Endodermal cell (in vitro differentiated cells): ENCODE measurements at regions not wholly inside any gene's neighbourhood (a gene's known extent, or its start where the extent isn't known, plus 50 kb on each side); places are given as distances from the start of the nearest gene placed in this dataset.
A peak's percentile ranks its signal among the peaks of the same experiment; 100 is the strongest.

Experiments
- DNase-seq: peaks from one replicate; pipeline ENCODE4 v3.0.0-alpha.2; 2017
- H3K27ac ChIP-seq: 2 replicates; pipeline ENCODE4 v1.5.1; 2013; ENCODE audit warnings: mild to moderate bottlenecking, low read depth, low read length, moderate library complexity
- H3K27me3 ChIP-seq: 2 replicates; pipeline ENCODE4 v1.6.1; 2013; ENCODE audit warnings: mild to moderate bottlenecking, low read length, moderate library complexity; ENCODE audit not compliant: insufficient read depth, control insufficient read depth, poor library complexity, severe bottlenecking
- H3K36me3 ChIP-seq: 2 replicates; pipeline ENCODE4 v1.7.0; 2013; ENCODE audit warnings: mild to moderate bottlenecking, low read length, moderate library complexity; ENCODE audit not compliant: control insufficient read depth, insufficient read depth
- H3K4me1 ChIP-seq: one replicate; pipeline ENCODE4 v1.7.0; 2013; ENCODE audit warnings: low read length; ENCODE audit not compliant: control insufficient read depth, insufficient read depth
- H3K4me3 ChIP-seq: 2 replicates; pipeline ENCODE4 v1.5.1; 2013; ENCODE audit warnings: mild to moderate bottlenecking, low read length, moderate library complexity
- H3K9ac ChIP-seq: 2 replicates; pipeline ENCODE4 v1.6.1; 2013; ENCODE audit warnings: mild to moderate bottlenecking, low read length, moderate library complexity; ENCODE audit not compliant: poor library complexity, severe bottlenecking; ENCODE audit errors: extremely low read depth
- H3K9me3 ChIP-seq: 2 replicates; pipeline ENCODE4 v1.6.1; 2013; ENCODE audit warnings: mild to moderate bottlenecking, low read length, moderate library complexity; ENCODE audit not compliant: control insufficient read depth
- H3K27ac Mint-ChIP-seq: 2 replicates; pipeline ENCODE4 v1.8.0; 2020; ENCODE audit warnings: mixed read lengths
- H3K27me3 Mint-ChIP-seq: 2 replicates; pipeline ENCODE4 v1.8.0; 2021; ENCODE audit warnings: mild to moderate bottlenecking, mixed read lengths; ENCODE audit not compliant: insufficient read depth
- H3K36me3 Mint-ChIP-seq: 2 replicates; pipeline ENCODE4 v1.8.0; 2020; ENCODE audit warnings: low read depth, mixed read lengths
- H3K4me1 Mint-ChIP-seq: 2 replicates; pipeline ENCODE4 v1.8.0; 2020; ENCODE audit warnings: mixed read lengths
- H3K4me3 Mint-ChIP-seq: 2 replicates; pipeline ENCODE4 v1.8.0; 2020; ENCODE audit warnings: mild to moderate bottlenecking, moderate library complexity, mixed read lengths
- H3K9me3 Mint-ChIP-seq: 2 replicates; pipeline ENCODE4 v1.8.0; 2020; ENCODE audit warnings: mild to moderate bottlenecking, mixed read lengths
- WGBS, 2 experiments: methylation state at CpG; one replicate each; pipeline versions ENCODE4 v1.1.5 to v1.1.7; 2013; ENCODE audit warnings: missing lambda C conversion rate in 2 of 2, mixed read lengths in 1 of 2; ENCODE audit not compliant: insufficient coverage in 1 of 2, insufficient read length in 1 of 2; 5-methylcytosine and 5-hydroxymethylcytosine counted together
- TF ChIP-seq, protein P1 (sequence below): fragments of 200-600 bp; sonication (generic); conservative IDR thresholded peaks from 2 replicates; pipeline ENCODE4 v1.5.0; 2021; ENCODE audit warnings: antibody characterized with exemption, mild to moderate bottlenecking

DNA sequence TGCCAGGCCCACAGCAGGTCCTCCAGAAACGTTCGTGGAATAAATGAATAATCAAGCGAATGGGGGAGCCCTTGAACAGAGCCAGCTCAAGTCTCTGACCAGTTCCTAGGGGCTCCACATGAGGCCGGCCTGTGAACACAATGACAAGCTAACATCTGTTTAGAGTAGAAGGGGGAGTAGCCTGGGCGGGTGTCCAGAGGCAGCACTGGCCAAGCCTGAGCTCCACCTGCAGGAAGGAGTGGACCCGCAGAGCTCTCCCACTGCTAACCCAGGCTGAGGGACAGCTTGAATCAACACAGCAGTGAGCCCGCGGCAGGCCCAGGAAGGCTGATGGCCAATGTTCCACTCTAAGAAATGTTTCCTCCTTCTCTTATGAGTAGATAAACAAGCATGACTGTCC is 234.8 kb upstream of the RAB6C start:
- WGBS, 2 experiments, result 80 to 85% methylated on average over 7 to 8 of the region's 8 CpGs
- TF ChIP-seq, protein P1, sequence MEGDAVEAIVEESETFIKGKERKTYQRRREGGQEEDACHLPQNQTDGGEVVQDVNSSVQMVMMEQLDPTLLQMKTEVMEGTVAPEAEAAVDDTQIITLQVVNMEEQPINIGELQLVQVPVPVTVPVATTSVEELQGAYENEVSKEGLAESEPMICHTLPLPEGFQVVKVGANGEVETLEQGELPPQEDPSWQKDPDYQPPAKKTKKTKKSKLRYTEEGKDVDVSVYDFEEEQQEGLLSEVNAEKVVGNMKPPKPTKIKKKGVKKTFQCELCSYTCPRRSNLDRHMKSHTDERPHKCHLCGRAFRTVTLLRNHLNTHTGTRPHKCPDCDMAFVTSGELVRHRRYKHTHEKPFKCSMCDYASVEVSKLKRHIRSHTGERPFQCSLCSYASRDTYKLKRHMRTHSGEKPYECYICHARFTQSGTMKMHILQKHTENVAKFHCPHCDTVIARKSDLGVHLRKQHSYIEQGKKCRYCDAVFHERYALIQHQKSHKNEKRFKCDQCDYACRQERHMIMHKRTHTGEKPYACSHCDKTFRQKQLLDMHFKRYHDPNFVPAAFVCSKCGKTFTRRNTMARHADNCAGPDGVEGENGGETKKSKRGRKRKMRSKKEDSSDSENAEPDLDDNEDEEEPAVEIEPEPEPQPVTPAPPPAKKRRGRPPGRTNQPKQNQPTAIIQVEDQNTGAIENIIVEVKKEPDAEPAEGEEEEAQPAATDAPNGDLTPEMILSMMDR, result peak; percentile 62
- Mint-ChIP-seq H3K27me3 (peaks cover 4% of the 10 kb centered on the region), H3K36me3 (no peaks in the 10 kb centered on the region), H3K9me3 (peaks cover 5% of the 10 kb centered on the region), H3K27ac (no peak overlapping the region), H3K4me3 (no peak overlapping the region), H3K4me1 (peaks cover 8% of the 10 kb centered on the region)
- H3K27me3 ChIP-seq, result no peaks in the 10 kb centered on the region
- no peaks in the 10 kb centered on the region for H3K9me3 ChIP-seq
- peak; percentile 78 for DNase-seq
- H3K27ac ChIP-seq, result no peak overlapping the region
- no peaks in the 10 kb centered on the region for H3K36me3 ChIP-seq
- H3K9ac ChIP-seq, result no peak overlapping the region
- H3K4me3 ChIP-seq, result no peak overlapping the region
- H3K4me1 ChIP-seq, result no peaks in the 10 kb centered on the region

DNA sequence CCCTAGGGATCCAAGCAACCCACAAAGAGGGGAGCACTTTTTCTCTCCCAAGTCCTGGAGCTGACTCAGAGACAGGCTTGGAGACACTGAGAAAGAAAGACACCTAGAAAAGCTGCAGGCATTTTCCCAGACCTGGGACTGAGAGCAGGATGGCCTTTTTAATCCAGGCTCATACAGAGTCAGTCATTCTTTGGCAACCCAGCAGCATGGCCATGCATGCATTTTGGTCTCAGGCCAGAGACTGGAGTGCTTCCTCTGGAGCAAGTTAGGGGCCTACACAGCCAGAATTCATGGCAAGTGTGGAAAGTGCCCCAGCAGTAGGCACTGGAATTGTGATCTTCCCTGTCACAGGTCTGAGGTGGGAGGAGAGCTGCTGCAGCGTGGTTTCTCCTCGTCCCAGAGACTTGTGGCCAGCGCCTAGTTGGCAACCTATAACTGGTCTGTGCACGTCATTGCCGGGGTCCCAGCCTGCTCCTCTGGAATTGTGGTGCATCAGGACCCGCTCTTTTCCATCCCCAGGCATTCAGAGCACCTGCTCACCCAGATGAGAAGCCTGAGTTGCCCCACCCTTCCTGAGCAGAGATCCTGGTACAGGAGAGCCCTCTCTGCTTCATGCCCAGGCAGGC is 231.9 kb upstream of the RAB6C start:
- H3K27ac ChIP-seq, result no peak overlapping the region
- no peak overlapping the region for H3K9ac ChIP-seq
- TF ChIP-seq, protein P1, result no peak
- Mint-ChIP-seq H3K27ac (no peak overlapping the region), H3K27me3 (no peaks in the 10 kb centered on the region), H3K4me3 (no peak overlapping the region), H3K9me3 (peaks cover 10% of the 10 kb centered on the region), H3K36me3 (no peaks in the 10 kb centered on the region), H3K4me1 (peaks cover 8% of the 10 kb centered on the region)
- 91 to 94% methylated on average over 6 of the region's 6 CpGs for WGBS, 2 experiments
- no peaks in the 10 kb centered on the region for H3K4me1 ChIP-seq
- H3K4me3 ChIP-seq, result no peak overlapping the region
- DNase-seq, result no peak
- no peaks in the 10 kb centered on the region for H3K36me3 ChIP-seq
- no peaks in the 10 kb centered on the region for H3K27me3 ChIP-seq
- H3K9me3 ChIP-seq, result no peaks in the 10 kb centered on the region

DNA sequence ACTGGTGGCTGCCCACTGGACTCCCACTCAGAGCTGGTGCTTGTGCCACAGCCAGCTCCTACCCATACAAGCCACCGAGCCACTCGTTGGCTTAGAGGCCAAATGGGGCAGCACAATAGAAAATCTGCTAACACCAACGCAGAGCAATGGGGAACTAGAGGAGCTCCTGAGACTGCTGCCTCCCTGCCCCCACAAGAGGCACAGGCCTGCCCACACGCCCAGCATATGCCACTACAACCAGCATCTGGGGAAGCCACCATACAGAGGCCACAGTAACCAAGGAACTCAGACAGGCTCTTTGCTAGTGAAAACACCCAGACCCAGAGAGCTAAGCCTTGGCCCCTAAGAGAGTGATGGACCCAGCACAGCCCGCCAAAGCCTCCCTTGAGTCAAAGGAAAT is 231.2 kb upstream of the RAB6C start:
- 90 to 98% methylated on average over 5 of the region's 5 CpGs for WGBS, 2 experiments
- no peak overlapping the region for H3K4me3 ChIP-seq
- H3K4me1 ChIP-seq, result no peaks in the 10 kb centered on the region
- TF ChIP-seq, protein P1, result no peak
- DNase-seq, result no peak
- no peak overlapping the region for H3K4me3 Mint-ChIP-seq
- H3K9ac ChIP-seq, result no peak overlapping the region
- H3K36me3 ChIP-seq, result no peaks in the 10 kb centered on the region
- H3K36me3 Mint-ChIP-seq, result no peaks in the 10 kb centered on the region
- peaks cover 8% of the 10 kb centered on the region for H3K4me1 Mint-ChIP-seq
- no peak overlapping the region for H3K27ac Mint-ChIP-seq
- no peaks in the 10 kb centered on the region for H3K27me3 ChIP-seq
- H3K27ac ChIP-seq, result no peak overlapping the region
- H3K27me3 Mint-ChIP-seq, result no peaks in the 10 kb centered on the region
- H3K9me3 Mint-ChIP-seq, result peaks cover 10% of the 10 kb centered on the region
- H3K9me3 ChIP-seq, result no peaks in the 10 kb centered on the region
